Panc1 (cell line): ENCODE measurements at regions not wholly inside any gene's neighbourhood (a gene's known extent, or its start where the extent isn't known, plus 50 kb on each side); places are given as distances from the start of the nearest gene placed in this dataset.

Experiments
- ATAC-seq: fragments of 200-7000 bp; cut with Tn5 transposase; 2 replicates; pipeline ENCODE4 v1.9.1; 2020; ENCODE audit warnings: mild to moderate bottlenecking, moderate library complexity
- BruUV-seq: library from RNA; stranded (reverse); fragments of 400-500 nt; replicated peaks from 2 replicates; lab custom pipeline; 2021; lab: Mats Ljungman, UMichigan
- CTCF ChIA-PET: fragments of 300-600 bp; sonication (Branson Sonifier 250); formaldehyde crosslinking; loops from one replicate; lab custom pipeline; 2022; ENCODE audit warnings: antibody characterized with exemption; lab: Charles Lee
- POLR2A ChIA-PET: fragments of 300-600 bp; sonication (Branson Sonifier 250); formaldehyde crosslinking; loops from one replicate; lab custom pipeline; 2022; ENCODE audit warnings: antibody characterized with exemption; lab: Charles Lee
- DNase-seq: peaks from one replicate; pipeline ENCODE4 v3.0.0-alpha.2; 2010; ENCODE audit warnings: low read depth, low spot score
- H3K27ac ChIP-seq: 2 replicates; pipeline ENCODE4 v1.5.1; 2011; ENCODE audit warnings: mild to moderate bottlenecking, low read length, inconsistent platforms
- H3K27me3 ChIP-seq: fragments of 200-500 bp; sonication (Bioruptor generic); 2 replicates; pipeline ENCODE4 v1.6.0; 2014; ENCODE audit warnings: low read length, inconsistent platforms; ENCODE audit not compliant: control insufficient read depth, insufficient read depth
- H3K36me3 ChIP-seq: fragments of 200-500 bp; sonication (Bioruptor generic); 2 replicates; pipeline ENCODE4 v1.5.1; 2014; ENCODE audit warnings: inconsistent platforms, mild to moderate bottlenecking, low read length, moderate library complexity; ENCODE audit not compliant: control insufficient read depth, insufficient read depth
- H3K4me1 ChIP-seq: 2 replicates; pipeline ENCODE4 v1.5.1; 2011; ENCODE audit warnings: inconsistent platforms, mild to moderate bottlenecking, low read length, moderate library complexity; ENCODE audit not compliant: control insufficient read depth, insufficient read depth
- H3K4me3 ChIP-seq, 2 experiments: 2 replicates each; pipeline ENCODE4 v1.5.1; 2011 to 2012; ENCODE audit warnings: low read depth in 2 of 2, low read length in 2 of 2, mild to moderate bottlenecking in 2 of 2, inconsistent platforms in 1 of 2, moderate library complexity in 1 of 2
- H3K9me3 ChIP-seq: fragments of 200-500 bp; sonication (Bioruptor generic); 2 replicates; pipeline ENCODE4 v1.5.1; 2014; ENCODE audit warnings: low read depth, mild to moderate bottlenecking, inconsistent platforms, low read length, moderate library complexity; ENCODE audit not compliant: control insufficient read depth, insufficient read depth
- CTCF ChIP-seq: fragments of 450-650 bp; IDR thresholded peaks from 2 replicates; pipeline ENCODE4 v1.5.1; 2017; ENCODE audit warnings: mild to moderate bottlenecking
- POLR2AphosphoS5 ChIP-seq: IDR thresholded peaks from 2 replicates; pipeline ENCODE4 v1.6.1; 2012; ENCODE audit warnings: mild to moderate bottlenecking, low read depth, low read length, moderate library complexity
- SIN3A ChIP-seq: IDR thresholded peaks from 2 replicates; pipeline ENCODE4 v1.6.1; 2012; ENCODE audit warnings: low read depth, mild to moderate bottlenecking, low read length, moderate library complexity, borderline replicate concordance; ENCODE audit not compliant: insufficient read depth
- TCF7L2 ChIP-seq: IDR thresholded peaks from 2 replicates; pipeline ENCODE4 v1.6.1; 2011; ENCODE audit warnings: mild to moderate bottlenecking, low read depth, low read length, inconsistent platforms
- in situ Hi-C: cut with HindIII; loops from 2 replicates; pipeline ENCODE4 v1.10.0; 2016; ENCODE audit warnings: low sequenced_read_pairs, low pct_unique_long_range_greater_than_20kb
- intact Hi-C: fragments of 100-400 bp; cut with micrococcal nuclease; formaldehyde crosslinking; loops from one replicate; pipeline ENCODE4 v1.10.0; 2022; ENCODE audit not compliant: unreplicated experiment
- TF ChIP-seq, protein P1 (sequence below), 2 experiments: IDR thresholded peaks; 2 replicates each; pipeline ENCODE4 v1.6.1; 2011 to 2012; ENCODE audit warnings: low read depth in 2 of 2, control low read depth in 1 of 2, low read length in 1 of 2, mild to moderate bottlenecking in 1 of 2, moderate library complexity in 1 of 2; ENCODE audit not compliant: insufficient read depth in 1 of 2

DNA sequence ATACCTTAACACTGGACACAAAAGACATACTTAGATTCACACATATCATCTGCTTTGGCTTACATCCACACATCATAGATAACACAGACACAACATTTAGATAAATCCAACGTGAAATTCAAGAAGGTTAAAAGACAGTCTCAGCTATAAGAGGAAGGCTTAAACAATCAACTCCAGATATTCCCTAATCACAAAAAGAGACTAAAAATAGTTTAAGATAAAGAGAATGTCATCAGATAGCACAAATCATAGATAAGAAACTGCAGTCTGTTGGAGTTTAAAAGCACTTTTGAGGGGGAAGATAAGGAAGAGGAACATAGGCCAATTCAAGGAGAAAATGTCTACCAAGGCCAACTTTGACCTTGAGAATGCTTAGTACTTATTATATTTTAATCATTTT lies 504.8 kb downstream of the JRKL start:
- DNase-seq = no peak
- H3K4me3 ChIP-seq = no peak overlapping the region
- no peak overlapping the region for H3K27ac ChIP-seq
- BruUV-seq = no TSS peak
- POLR2A ChIA-PET = no interaction called here
- no peaks in the 10 kb centered on the region for H3K36me3 ChIP-seq
- CTCF ChIA-PET = no interaction called here
- no peak for TF ChIP-seq TCF7L2
- no peak for TF ChIP-seq SIN3A
- no peak for TF ChIP-seq POLR2AphosphoS5
- TF ChIP-seq CTCF = no peak
- TF ChIP-seq, protein P1, sequence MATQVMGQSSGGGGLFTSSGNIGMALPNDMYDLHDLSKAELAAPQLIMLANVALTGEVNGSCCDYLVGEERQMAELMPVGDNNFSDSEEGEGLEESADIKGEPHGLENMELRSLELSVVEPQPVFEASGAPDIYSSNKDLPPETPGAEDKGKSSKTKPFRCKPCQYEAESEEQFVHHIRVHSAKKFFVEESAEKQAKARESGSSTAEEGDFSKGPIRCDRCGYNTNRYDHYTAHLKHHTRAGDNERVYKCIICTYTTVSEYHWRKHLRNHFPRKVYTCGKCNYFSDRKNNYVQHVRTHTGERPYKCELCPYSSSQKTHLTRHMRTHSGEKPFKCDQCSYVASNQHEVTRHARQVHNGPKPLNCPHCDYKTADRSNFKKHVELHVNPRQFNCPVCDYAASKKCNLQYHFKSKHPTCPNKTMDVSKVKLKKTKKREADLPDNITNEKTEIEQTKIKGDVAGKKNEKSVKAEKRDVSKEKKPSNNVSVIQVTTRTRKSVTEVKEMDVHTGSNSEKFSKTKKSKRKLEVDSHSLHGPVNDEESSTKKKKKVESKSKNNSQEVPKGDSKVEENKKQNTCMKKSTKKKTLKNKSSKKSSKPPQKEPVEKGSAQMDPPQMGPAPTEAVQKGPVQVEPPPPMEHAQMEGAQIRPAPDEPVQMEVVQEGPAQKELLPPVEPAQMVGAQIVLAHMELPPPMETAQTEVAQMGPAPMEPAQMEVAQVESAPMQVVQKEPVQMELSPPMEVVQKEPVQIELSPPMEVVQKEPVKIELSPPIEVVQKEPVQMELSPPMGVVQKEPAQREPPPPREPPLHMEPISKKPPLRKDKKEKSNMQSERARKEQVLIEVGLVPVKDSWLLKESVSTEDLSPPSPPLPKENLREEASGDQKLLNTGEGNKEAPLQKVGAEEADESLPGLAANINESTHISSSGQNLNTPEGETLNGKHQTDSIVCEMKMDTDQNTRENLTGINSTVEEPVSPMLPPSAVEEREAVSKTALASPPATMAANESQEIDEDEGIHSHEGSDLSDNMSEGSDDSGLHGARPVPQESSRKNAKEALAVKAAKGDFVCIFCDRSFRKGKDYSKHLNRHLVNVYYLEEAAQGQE (IDR thresholded peaks at IDR 0.05; ENCODE audit: insufficient read depth in 1 of 2, low read depth in 2 of 2, low read length in 1 of 2) = no peak
- H3K4me1 ChIP-seq = no peaks in the 10 kb centered on the region
- intact Hi-C loops (no loop called here), in situ Hi-C loops (no loop called here)
- H3K27me3 ChIP-seq = no peaks in the 10 kb centered on the region
- peaks cover 3% of the 10 kb centered on the region; the same call in 1 of the 2 replicates for H3K9me3 ChIP-seq
- no peak for ATAC-seq

DNA sequence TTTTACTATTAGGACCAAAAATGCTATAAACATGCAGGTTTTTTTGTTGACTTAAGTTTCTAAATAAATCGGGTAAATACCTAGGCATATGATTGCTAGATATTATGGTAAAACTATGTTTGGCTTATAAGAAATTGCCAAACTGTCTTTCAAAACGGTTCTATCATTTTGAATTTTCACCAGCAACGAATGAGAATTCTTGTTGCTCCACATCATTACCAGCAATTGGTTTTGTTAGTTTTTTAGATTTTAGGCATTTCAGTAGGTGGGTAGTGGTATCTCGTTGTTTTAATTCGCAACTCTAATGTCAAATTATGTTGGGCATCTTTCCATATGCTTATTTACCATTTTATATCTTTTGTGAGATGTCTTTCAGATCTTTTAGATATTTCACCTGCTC lies 510.2 kb downstream of the JRKL start:
- in situ Hi-C loops = no loop called here

More for the DNA sequence above, 510.2 kb downstream of the JRKL start:
- intact Hi-C loops = no loop called here
- Histone ChIP-seq H3K4me1 (no peaks in the 10 kb centered on the region), H3K27ac (no peak overlapping the region), H3K9me3 (peaks cover 13% of the 10 kb centered on the region), H3K4me3 (no peak overlapping the region), H3K36me3 (no peaks in the 10 kb centered on the region), H3K27me3 (no peaks in the 10 kb centered on the region)
- ChIA-PET CTCF (no interaction called here), POLR2A (no interaction called here)
- TF ChIP-seq SIN3A = no peak
- TF ChIP-seq TCF7L2 = no peak
- TF ChIP-seq CTCF = no peak
- TF ChIP-seq POLR2AphosphoS5 = no peak
- TF ChIP-seq, protein P1 (IDR thresholded peaks at IDR 0.05; ENCODE audit: insufficient read depth in 1 of 2, low read depth in 2 of 2, low read length in 1 of 2) = no peak
- ATAC-seq (no peak), DNase-seq (no peak)
- BruUV-seq = no TSS peak
